Dedifferentiated amniotic fluid mesenchymal stem cell (primary cell): ENCODE measurements at regions not wholly inside any gene's neighbourhood (a gene's known extent, or its start where the extent isn't known, plus 50 kb on each side); places are given as distances from the start of the nearest gene placed in this dataset.
A peak's percentile ranks its signal among the peaks of the same experiment; 100 is the strongest.
"Not testable (repeated sequence)": the region's sequence is repeated elsewhere in the genome, so short reads cannot be mapped to it uniquely, and the experiment has no call there.

Experiments used
- DNase-seq: peaks from one replicate; pipeline ENCODE4 v3.0.0-alpha.2; 2016; ENCODE audit errors: extremely low spot score

DNA sequence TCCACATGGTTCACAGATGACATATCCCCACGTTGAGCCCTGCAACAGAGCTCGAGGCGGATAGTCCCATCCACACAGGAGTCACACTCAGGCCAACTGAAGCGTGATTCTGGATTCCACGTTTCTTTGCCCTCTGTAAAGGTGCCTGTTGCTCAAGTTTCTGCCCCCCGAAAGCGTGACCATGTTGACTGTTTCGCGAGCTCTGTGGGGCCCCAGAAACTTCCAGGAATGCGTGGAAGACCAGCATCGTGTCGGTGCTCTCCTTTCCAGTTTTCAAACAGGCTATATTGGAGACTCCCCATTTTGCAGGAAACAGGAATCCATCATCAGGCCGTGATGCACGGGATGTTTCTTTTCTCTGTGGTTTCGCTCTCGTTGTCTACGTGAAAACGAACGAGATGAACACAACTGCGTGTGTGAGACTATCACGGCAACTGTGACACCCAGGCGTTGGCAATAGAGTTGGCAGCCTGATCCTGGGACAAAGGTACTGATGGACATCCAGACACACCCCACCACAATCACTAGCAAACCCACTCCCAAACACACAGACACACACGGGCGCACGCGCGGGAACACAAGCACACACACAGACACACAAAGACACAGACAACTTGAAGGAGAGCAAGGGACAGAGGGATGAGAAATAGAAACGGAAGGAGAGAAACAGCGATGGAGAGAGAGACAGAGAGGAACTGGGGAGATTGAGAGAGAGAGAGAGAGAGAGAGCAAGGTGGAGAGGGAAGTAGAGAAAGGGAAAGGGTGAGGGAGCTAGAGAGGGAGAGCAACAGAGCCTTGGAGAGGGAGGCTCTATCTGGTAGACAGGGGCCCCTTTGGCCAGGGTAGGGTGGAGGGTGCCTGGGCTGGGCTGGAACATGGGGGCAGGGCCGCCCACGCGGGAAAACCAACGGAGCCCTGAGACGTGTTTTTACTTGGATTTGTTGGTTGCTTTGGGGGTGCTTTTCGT, 1609.3 kb downstream of the SPATA31A7 start:
- DNase-seq: not testable (repeated sequence)

DNA sequence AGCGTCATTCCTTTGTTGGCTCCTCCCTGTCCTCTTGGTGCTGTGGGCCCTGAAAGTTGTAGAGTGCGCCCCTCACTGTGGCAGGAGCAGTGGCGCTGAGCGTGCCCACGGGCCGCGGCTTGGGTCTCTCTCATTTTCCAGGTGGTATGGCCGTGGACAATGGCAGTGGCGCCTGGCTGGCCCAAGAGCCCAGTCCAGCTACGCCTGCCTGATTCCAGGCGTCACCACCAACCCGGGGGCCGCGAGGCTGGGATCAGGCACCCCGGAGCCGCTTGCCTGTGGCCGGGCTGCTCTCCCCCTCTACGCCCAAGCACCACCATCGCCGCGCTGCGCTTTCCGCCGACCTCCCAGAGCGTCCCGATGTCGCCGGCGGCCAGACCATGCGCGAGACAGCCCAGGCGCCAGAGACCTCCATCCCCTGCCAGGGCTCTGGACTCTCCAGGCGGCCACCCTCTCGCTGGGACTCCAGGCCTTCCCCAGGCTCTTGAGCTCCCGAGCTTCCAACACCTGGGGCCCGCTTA, 1610.1 kb downstream of the SPATA31A7 start:
- DNase-seq: not testable (repeated sequence)

DNA sequence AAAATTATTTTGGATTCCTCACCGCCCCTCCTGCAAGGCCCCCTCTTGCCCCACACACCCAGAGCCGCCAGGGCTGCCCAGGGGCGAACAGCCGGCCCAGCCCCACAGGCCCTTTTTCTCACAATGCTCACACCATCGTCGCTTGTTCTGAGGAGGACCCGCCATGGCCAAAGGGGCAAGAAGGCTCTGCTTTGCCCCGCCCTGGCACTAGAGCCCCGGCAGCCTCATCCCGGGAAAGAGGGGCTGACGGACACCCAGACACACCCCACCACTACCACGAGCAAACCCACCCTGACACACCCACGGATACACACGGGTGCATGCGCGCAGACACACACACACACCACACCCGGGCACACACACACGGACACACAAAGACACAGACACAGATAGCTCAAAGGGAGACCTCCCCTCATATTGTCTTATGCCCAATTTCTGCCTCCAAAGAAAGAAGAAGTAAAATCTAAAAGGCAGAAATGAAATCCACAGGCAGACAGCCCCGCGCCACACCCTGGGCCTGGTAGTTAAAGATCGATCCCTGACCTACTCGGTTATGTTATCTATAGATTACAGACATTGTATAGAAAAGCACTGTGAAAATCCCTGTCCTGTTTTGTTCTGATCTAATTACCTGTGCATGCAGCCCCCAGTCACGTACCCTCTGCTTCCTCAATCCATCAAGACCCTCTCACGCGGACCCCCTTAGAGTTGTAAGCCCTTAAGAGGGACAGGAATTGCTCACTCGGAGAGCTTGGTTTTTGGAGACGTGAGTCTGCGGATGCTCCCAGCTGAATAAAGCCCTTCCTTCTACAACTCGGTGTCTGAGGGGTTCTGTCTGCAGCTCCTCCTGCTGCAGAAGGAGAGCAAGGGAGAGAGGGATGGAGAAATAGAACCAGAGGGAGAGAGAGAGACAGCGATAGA, 1610.9 kb downstream of the SPATA31A7 start:
- not testable (repeated sequence) for DNase-seq

DNA sequence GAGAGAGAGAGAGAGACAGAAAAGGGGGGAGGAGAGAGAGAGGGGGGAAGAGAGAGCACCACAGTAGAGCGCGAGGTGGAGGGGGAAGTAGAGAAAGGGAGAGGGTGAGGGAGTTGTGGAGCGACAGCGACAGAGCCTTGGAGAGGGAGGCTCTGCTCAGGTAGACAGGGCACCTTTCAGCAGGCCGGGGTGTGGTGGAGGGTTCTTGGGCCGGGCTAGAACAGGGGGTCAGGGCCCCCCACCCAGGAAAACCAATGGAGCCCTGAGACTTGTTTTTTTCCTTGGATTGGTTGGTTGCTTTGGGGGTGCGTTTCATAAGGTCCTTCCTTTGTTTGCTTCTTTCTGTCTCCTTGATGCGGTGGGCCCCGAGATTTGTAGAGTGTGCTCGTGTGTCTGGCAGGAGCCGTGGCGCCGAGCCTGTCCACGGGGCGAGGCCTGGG, 1611.6 kb downstream of the SPATA31A7 start:
- not testable (repeated sequence) for DNase-seq

DNA sequence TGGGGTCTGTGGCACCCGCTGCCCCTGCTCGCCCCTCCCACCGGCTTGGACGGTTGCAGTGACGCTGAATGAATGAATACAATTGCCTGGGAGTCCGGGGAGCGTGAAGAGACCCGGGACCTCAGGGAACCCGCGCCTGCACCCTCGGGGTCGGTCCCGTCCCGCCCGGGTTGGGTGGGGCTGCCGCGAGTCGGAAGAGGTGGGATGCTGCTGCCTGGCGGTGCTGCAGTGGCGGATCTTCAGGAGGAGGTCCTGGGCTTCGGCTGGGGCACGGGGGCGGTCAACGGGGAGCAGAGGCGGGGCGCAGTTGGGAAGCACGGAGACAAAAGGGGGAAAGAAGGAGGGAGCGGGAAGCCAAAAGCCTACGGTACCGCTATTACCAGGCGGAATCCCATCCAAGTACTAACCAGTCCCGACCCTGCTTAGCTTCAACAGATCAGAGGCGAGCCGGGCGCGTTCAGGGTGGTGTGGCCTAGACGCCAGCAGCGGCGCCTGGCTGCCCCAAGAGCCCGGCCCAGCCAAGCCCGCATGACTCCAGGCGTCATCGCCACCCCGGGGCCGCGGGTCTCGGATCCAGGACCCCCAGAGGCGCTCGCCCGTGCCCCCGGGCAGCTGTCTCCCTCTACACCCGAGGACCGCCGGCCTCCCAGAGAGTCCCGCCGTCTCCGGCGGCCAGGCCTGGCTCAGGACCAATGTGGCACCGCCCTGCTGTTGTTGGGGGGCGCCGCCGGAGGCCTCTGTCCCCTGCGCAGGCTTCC, 1612.3 kb downstream of the SPATA31A7 start:
- DNase-seq: peak; percentile 73

DNA sequence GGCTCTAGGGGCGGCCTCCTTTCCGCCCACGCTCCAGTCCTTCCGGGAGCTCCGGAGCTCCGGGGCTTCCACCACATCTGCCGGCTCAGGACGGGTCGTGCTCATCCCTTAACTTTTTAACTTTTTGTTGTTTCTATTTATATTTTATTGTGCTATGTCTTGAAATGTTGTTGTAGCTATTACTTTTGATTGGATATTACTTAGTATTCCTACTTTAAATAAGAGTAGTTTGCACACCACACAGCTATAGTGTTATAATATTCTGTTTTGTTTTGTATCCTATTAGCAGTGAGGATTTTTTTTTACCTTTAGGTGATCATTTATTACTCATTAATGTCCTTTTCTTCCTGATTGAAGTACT, 1612.9 kb downstream of the SPATA31A7 start:
- not testable (repeated sequence) for DNase-seq

DNA sequence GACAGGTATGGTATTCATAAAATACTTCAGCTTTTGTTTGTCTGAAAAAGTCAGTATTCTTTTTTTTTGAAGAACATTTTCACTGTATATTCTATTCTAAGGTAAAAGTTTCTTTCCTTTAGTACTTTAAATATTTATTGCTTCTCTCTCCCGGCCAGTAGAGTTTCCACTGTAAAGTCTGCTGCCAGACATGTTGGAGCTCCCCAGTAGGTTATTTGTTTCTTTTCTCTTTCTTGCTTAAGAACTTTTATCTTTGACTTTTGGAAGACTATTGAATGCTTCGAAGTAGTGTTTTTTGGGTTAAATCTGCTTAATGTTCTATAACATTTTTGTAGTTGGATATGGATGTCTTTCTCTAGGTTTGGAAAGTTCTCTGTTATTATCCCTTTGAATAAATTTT, 1613.3 kb downstream of the SPATA31A7 start:
- not testable (repeated sequence) for DNase-seq

DNA sequence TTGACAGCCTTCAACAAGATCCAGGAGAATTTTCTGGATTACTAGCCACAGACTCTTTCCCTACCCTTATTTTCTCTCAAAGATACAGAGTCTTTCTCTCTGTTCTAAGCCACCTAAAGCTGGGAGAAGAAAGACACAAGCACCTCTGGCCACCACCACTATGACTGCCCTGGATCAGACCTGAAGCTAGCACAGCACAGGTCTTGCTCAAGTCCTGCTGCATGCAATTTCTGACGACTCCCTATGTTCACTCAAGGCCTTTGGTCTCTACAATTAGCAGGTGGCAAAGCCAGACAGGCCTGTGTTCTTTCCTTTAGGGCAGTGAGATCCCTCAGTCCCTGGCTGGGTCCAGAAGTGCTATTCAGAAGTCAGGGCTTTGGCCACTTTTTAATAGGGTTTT, 1614.5 kb downstream of the SPATA31A7 start:
- not testable (repeated sequence) for DNase-seq

DNA sequence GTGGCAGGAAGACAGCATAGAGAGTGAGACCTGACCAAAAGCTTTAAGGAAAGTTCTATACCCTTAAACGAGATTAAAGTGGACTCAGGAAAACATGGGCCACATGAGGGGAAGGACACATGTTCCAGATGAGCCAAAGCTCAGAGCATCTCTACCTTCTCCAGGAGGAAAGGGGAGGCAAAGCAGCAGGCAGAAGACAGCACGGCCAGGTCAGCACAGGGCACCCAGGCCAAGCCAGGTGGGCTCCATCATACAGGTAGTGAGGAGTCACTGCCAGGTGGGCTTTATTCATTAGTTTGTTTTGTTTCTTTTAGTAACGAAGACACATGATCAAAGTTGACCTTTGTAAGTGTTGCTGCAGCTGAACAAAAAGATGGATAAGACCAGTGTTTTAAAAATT, 1617.6 kb downstream of the SPATA31A7 start:
- not testable (repeated sequence) for DNase-seq

DNA sequence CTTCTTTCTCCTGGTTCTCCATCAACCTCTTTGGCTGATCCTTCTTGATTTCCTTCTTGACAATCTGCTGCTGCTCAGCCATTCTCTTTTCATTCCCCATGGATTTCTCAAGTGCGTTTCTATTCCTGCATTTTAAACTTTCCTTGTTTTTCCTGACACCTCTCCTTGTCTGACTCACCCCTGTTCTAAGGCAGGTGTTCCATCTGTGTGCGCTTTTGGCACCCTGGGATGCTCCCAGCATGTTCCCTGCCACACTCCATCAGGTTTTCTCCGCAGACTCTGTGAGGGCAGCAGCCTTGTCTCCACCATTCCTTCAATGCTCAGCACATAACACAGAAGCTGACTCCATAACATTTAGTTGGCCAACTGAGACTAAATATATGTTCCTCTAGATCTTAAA, 1618.2 kb downstream of the SPATA31A7 start:
- not testable (repeated sequence) for DNase-seq

DNA sequence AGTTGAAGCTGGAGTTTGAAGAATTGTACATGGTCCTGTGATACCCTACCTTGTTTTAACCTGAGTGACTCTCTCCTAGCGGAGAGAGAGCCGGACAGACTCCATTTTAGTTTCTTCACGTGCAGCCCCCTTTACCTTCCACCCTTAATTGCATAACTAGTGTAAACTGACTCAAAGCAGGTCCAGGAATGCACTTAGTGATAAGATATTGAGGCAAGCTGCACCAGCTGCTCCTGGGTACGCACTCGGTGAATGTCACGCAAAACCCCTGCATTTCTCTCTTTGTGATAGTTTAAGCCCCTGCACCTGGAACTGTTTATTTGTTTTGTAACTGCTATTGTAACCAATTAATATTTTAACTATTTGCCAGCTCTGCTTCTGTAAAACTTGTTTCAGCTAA, 1620.5 kb downstream of the SPATA31A7 start:
- DNase-seq: not testable (repeated sequence)

DNA sequence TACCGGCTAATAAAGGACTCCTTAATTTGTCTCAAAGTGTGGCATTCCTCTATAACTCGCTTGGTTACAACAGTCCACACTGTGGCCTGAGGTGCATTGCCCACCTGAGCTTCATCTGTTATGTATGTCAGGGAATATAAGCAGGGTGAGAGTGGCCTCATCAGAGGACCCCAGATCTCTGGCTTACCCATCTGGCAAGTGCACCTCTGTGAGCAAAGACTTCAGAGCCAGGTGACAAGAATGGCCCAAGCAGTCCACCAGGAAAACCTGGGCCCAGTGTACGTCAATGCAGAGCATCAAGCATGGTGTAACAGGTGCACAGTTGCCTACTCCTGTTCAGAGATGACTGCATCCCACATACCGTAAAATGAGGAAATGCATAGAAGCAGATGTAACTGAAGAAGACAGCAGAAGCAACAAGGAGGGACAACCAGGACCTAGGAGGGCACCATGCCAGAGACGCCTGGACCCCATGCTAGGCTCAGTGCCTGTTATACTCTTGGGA, 1621.0 kb downstream of the SPATA31A7 start:
- DNase-seq: not testable (repeated sequence)

DNA sequence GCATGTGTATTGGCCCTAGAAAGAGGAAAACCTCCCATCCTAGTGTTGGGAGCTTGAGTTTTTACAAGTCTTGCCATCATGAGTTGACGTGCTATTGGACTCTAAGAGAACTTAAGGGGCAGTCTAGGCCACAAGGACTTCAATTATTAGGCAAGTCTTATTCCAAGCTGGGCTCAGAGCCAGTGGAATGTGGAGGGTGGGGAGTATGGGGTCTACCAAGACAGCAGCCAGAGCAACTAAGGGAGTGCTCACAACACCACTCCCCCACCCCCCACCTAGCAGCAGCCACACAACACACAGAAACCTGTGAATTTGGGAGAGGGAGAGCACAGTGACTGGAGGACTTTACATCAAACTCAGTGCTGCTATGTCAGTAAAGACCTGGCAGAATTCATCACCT, 1625.6 kb downstream of the SPATA31A7 start:
- not testable (repeated sequence) for DNase-seq

DNA sequence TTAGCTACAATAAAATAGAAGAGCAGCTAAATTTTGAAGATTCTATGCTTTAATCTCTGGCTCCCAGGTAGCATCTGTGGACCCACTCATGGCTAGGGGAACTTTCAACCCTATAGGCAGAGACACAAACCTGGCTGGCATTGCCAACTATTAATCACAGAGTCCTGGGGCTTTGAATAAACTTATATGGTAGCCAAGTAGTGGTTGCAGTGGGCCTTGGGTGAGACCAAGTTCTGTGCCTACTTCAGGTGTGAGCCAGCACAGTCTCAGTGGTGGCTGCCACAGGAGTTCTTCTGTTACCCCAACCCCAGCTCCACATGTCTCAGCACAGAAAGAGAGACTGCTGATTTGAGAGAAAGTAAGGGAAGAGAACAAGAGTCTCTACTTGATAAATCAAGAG, 1626.5 kb downstream of the SPATA31A7 start:
- DNase-seq: not testable (repeated sequence)

DNA sequence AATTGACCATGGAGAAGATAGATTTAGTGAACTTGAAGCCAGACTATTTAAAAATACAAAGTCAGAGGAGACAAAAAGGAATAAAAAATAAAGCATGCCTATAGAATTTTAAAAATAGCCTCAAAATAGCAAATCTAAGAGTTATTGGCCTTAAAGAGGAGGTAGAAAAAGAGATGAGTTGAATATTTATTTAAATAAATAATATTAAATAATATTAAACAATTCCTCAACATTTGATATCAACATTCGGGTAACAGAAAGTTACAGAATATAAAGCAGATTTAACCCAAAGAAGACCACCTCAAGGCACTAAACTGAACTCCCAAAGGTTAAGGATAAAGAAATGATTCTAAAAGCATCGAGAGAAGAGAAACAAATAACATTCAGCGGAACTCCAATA, 1627.4 kb downstream of the SPATA31A7 start:
- DNase-seq: not testable (repeated sequence)

DNA sequence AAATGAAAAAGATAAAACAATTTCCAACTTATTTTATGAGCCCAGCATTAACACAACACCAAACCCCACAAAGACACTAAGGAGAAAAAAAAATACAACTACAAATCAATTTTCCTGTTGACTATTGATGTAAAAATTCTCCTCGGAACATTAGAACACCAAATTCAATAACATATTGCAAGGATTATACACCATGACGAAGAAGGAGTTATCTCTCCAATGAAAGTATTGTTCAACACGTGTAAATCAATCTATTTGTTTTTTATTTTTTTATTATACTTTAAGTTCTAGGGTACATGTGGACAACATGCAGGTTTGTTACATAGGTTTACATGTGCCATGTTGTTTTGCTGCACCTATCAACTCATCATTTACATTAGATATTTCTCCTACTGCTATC, 1632.3 kb downstream of the SPATA31A7 start:
- not testable (repeated sequence) for DNase-seq

DNA sequence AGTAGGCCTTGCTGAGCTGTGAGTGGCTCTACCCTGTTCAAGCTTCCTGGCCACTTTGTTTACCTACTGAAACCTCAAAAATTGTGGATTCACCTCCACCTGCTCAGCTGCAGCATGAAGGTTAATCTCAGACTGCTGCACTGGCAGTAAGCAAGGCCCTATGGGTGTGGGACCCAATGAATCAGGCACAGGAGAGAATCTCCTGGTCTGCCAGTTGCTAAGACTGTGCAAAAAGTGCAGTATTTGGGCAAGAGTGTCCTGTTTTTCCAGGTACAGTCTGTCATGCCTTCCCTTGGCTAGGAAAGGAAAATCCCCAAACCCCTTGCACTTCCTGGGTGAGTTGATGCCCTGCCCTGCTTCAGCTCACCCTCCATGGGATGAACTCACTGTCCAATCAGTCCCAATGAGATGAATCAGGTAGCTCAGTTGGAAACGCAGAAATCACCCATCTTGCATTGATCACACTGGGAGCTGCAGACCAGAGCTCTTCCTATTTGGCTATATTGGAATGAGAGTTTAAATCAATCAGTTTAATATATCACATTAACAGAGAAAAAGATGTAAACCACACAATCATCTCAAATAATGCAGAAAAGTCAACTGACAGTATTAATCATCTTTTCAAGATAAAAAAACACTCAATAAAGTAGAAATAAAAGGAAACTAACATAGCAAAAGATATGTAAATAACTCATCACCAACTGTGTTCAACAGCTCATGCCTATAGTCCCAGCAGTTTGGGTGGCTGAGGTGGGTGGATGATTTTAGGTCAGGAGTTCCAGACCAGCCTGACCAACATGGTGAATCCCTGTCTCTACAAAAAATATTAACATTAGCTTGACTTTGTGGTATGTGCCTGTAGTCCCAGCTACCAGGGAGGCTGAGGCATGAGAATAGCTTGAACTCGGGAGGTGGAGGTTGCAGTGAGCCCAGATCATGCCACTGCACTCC, 1638.4 kb downstream of the SPATA31A7 start:
- DNase-seq: not testable (repeated sequence)

DNA sequence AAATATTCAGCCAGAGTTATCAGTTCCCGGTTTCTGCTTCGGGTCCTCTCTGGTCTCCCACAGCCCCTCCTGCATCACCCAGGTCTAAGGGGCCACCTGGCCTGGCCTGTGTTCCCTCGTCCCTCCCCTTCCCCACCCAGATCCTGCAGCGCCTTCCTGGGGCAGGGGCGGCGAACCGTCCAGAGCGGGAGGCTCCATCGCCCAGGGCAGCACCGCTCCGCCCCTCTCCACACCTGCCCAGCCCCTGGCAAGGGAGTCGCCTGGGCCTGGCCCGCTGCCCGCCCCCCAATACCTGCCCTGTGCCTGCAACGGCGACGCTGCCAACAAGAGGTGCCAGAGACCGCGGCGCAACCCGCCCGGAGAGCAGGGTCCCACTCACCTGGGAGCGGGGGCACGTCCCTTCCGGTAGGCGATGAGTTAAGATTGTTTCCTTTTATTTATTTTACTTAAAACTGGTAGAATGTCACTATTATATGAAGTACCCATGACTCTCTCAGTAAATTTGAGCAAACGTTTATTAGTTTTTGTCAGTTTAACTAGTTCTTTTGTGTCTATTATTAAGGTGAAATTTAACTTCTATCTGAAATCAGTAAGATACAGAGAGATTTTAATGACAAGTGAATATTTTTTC, 1641.1 kb downstream of the SPATA31A7 start:
- DNase-seq: not testable (repeated sequence)
